Astrocyte (in vitro differentiated cells and primary cell): ENCODE measurements at regions not wholly inside any gene's neighbourhood (a gene's known extent, or its start where the extent isn't known, plus 50 kb on each side); places are given as distances from the start of the nearest gene placed in this dataset.

ENCODE experiments used
- DNase-seq: peaks from one replicate; pipeline ENCODE4 v3.0.0-alpha.2; 2010; ENCODE audit warnings: low read depth
- FAIRE-seq: peaks from 2 replicates; lab custom pipeline; 2011; peaks lifted over from hg19 to GRCh38; lab: Jason Lieb, UNC
- H2AFZ ChIP-seq: 2 replicates; pipeline ENCODE4 v1.6.0; 2012; ENCODE audit warnings: low read depth, low read length, inconsistent platforms
- H3K27ac ChIP-seq: 2 replicates; pipeline ENCODE4 v1.5.1; 2011; ENCODE audit warnings: low read depth, low read length, inconsistent platforms
- H3K27me3 ChIP-seq: 2 replicates; pipeline ENCODE4 v1.6.0; 2011; ENCODE audit warnings: low read length, inconsistent platforms; ENCODE audit not compliant: insufficient read depth
- H3K36me3 ChIP-seq: 2 replicates; pipeline ENCODE4 v1.5.1; 2011; ENCODE audit warnings: low read length, inconsistent platforms; ENCODE audit not compliant: insufficient read depth
- H3K4me1 ChIP-seq: 2 replicates; pipeline ENCODE4 v1.5.1; 2011; ENCODE audit warnings: low read length, inconsistent platforms; ENCODE audit not compliant: insufficient read depth
- H3K4me2 ChIP-seq: 2 replicates; pipeline ENCODE4 v1.6.0; 2012; ENCODE audit warnings: low read length, inconsistent platforms
- H3K4me3 ChIP-seq: 2 replicates; pipeline ENCODE4 v1.5.1; 2011; ENCODE audit warnings: low read depth, mild to moderate bottlenecking, low read length, inconsistent platforms; ENCODE audit not compliant: insufficient read depth
- H3K79me2 ChIP-seq: 2 replicates; pipeline ENCODE4 v1.6.0; 2012; ENCODE audit warnings: mild to moderate bottlenecking, low read length, inconsistent platforms; ENCODE audit not compliant: insufficient read depth
- H3K9ac ChIP-seq: 2 replicates; pipeline ENCODE4 v1.6.0; 2012; ENCODE audit warnings: mild to moderate bottlenecking, low read length, inconsistent platforms
- H3K9me3 ChIP-seq: 2 replicates; pipeline ENCODE4 v1.5.1; 2012; ENCODE audit warnings: low read depth, mild to moderate bottlenecking, low read length, inconsistent platforms; ENCODE audit not compliant: insufficient read depth
- H4K20me1 ChIP-seq: 2 replicates; pipeline ENCODE4 v1.6.0; 2012; ENCODE audit warnings: low read length, inconsistent platforms; ENCODE audit not compliant: insufficient read depth
- H3K27ac Mint-ChIP-seq: one replicate; pipeline ENCODE4 v1.8.0; 2021; ENCODE audit warnings: mild to moderate bottlenecking, mixed read lengths; ENCODE audit not compliant: unreplicated experiment
- H3K27me3 Mint-ChIP-seq: one replicate; pipeline ENCODE4 v1.8.0; 2021; ENCODE audit warnings: low read depth, mixed read lengths; ENCODE audit not compliant: unreplicated experiment
- H3K36me3 Mint-ChIP-seq: one replicate; pipeline ENCODE4 v1.8.0; 2021; ENCODE audit warnings: low read depth, mixed read lengths; ENCODE audit not compliant: unreplicated experiment
- H3K4me1 Mint-ChIP-seq: one replicate; pipeline ENCODE4 v1.8.0; 2021; ENCODE audit warnings: low read depth, mixed read lengths; ENCODE audit not compliant: unreplicated experiment
- H3K4me3 Mint-ChIP-seq: one replicate; pipeline ENCODE4 v1.8.0; 2021; ENCODE audit warnings: mild to moderate bottlenecking, moderate library complexity, mixed read lengths; ENCODE audit not compliant: unreplicated experiment
- H3K9me3 Mint-ChIP-seq: one replicate; pipeline ENCODE4 v1.8.0; 2021; ENCODE audit warnings: mild to moderate bottlenecking, mixed read lengths; ENCODE audit not compliant: unreplicated experiment
- EZH2 ChIP-seq: IDR thresholded peaks from 2 replicates; pipeline ENCODE4 v1.6.1; 2012; ENCODE audit warnings: mild to moderate bottlenecking, low read length, inconsistent platforms; ENCODE audit not compliant: insufficient read depth
- TF ChIP-seq, protein P1 (sequence below): IDR thresholded peaks from 2 replicates; pipeline ENCODE4 v1.5.1; 2011; ENCODE audit warnings: low read depth, mild to moderate bottlenecking, inconsistent platforms, low read length, moderate library complexity; ENCODE audit not compliant: insufficient read depth

DNA sequence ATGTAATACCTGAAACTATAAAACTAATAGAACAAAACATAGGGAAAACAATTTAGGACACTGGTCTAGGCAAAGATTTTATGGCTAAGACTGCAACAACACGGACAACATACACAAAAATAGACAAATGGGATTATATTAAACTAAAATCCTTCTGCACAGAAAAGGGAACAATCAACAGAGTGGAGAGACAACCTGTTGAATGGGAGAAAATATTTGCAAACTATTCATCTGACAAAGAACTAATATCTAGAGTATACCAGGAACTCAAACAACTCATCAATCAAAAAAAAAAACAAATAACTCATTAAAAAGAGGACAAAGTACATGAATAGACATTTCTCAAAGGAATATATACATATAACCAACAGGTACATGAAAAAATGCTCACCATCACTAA, 174.5 kb downstream of the FNDC1 start:
- peaks cover 10% of the 10 kb centered on the region for H3K27me3 Mint-ChIP-seq
- no peak overlapping the region for H3K4me3 ChIP-seq
- no peaks in the 10 kb centered on the region for H3K79me2 ChIP-seq
- H4K20me1 ChIP-seq = no peaks in the 10 kb centered on the region
- no peaks in the 10 kb centered on the region for H3K4me1 Mint-ChIP-seq
- FAIRE-seq = no peak
- no peak overlapping the region for H3K27ac ChIP-seq
- DNase-seq = no peak
- H3K9me3 ChIP-seq = no peaks in the 10 kb centered on the region
- no peak for TF ChIP-seq EZH2
- TF ChIP-seq, protein P1, sequence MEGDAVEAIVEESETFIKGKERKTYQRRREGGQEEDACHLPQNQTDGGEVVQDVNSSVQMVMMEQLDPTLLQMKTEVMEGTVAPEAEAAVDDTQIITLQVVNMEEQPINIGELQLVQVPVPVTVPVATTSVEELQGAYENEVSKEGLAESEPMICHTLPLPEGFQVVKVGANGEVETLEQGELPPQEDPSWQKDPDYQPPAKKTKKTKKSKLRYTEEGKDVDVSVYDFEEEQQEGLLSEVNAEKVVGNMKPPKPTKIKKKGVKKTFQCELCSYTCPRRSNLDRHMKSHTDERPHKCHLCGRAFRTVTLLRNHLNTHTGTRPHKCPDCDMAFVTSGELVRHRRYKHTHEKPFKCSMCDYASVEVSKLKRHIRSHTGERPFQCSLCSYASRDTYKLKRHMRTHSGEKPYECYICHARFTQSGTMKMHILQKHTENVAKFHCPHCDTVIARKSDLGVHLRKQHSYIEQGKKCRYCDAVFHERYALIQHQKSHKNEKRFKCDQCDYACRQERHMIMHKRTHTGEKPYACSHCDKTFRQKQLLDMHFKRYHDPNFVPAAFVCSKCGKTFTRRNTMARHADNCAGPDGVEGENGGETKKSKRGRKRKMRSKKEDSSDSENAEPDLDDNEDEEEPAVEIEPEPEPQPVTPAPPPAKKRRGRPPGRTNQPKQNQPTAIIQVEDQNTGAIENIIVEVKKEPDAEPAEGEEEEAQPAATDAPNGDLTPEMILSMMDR = no peak
- H3K4me2 ChIP-seq = no peak overlapping the region
- no peak overlapping the region for H2AFZ ChIP-seq
- no peak overlapping the region for H3K4me3 Mint-ChIP-seq
- no peaks in the 10 kb centered on the region for H3K36me3 ChIP-seq
- no peak overlapping the region for H3K27ac Mint-ChIP-seq
- no peaks in the 10 kb centered on the region for H3K36me3 Mint-ChIP-seq
- H3K4me1 ChIP-seq = no peaks in the 10 kb centered on the region
- H3K9ac ChIP-seq = no peak overlapping the region
- H3K27me3 ChIP-seq = no peaks in the 10 kb centered on the region
- H3K9me3 Mint-ChIP-seq = peaks cover 2% of the 10 kb centered on the region

GRCh38 chr6:159342146-159342545, 172.9 kb downstream of the FNDC1 start:
- no peak for TF ChIP-seq EZH2
- TF ChIP-seq, protein P1 = no peak
- Histone ChIP-seq H2AFZ (no peak overlapping the region), H3K27ac (no peak overlapping the region), H3K4me2 (no peak overlapping the region), H3K27me3 (no peaks in the 10 kb centered on the region), H3K9me3 (peaks cover 3% of the 10 kb centered on the region), H3K4me1 (no peaks in the 10 kb centered on the region), H4K20me1 (no peaks in the 10 kb centered on the region), H3K79me2 (no peaks in the 10 kb centered on the region), H3K36me3 (no peaks in the 10 kb centered on the region), H3K9ac (no peak overlapping the region), H3K4me3 (no peak overlapping the region)
- no peak overlapping the region for H3K4me3 Mint-ChIP-seq
- DNase-seq (no peak), FAIRE-seq (no peak)
- no peaks in the 10 kb centered on the region for H3K36me3 Mint-ChIP-seq
- no peak overlapping the region for H3K27ac Mint-ChIP-seq
- H3K4me1 Mint-ChIP-seq = no peaks in the 10 kb centered on the region
- peaks cover 2% of the 10 kb centered on the region for H3K9me3 Mint-ChIP-seq
- H3K27me3 Mint-ChIP-seq = peaks cover 12% of the 10 kb centered on the region

DNA sequence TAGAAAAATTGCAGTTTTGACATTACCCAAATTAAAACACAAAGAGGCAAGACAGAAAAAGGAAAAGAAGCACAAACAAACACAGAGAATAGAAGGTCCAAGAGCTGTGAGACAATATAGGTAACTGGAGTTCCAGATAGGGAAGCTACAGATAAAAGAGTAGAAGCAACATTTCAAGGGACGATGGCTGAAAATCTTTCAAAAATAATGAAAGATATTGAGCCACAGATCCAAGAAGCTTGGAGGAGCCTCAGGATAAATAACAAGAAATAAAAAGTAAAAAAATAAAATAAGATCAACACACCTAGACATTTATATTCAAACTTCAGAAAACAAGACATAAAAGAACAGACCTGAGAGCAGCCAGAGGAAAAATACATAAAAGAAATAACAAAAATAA, 164.9 kb downstream of the FNDC1 start:
- Histone ChIP-seq H3K27me3 (no peaks in the 10 kb centered on the region), H3K4me1 (no peaks in the 10 kb centered on the region), H3K4me3 (no peak overlapping the region), H2AFZ (no peak overlapping the region), H3K27ac (no peak overlapping the region), H3K9ac (no peak overlapping the region), H4K20me1 (no peaks in the 10 kb centered on the region), H3K79me2 (no peaks in the 10 kb centered on the region), H3K36me3 (no peaks in the 10 kb centered on the region), H3K4me2 (no peak overlapping the region), H3K9me3 (peaks cover 8% of the 10 kb centered on the region)
- no peak overlapping the region for H3K4me3 Mint-ChIP-seq
- no peaks in the 10 kb centered on the region for H3K4me1 Mint-ChIP-seq
- DNase-seq (no peak), FAIRE-seq (no peak)
- H3K36me3 Mint-ChIP-seq = no peaks in the 10 kb centered on the region
- no peak for TF ChIP-seq EZH2
- TF ChIP-seq, protein P1 = no peak
- no peak overlapping the region for H3K27ac Mint-ChIP-seq
- peaks cover 4% of the 10 kb centered on the region for H3K9me3 Mint-ChIP-seq
- H3K27me3 Mint-ChIP-seq = peaks cover 11% of the 10 kb centered on the region
